Neural cell (in vitro differentiated cells): ENCODE measurements at regions not wholly inside any gene's neighbourhood (a gene's known extent, or its start where the extent isn't known, plus 50 kb on each side); places are given as distances from the start of the nearest gene placed in this dataset.

Experiments
- H2AFZ ChIP-seq: fragments of 200-600, 300-800 bp; sonication (generic), shearing (Covaris generic); 2 replicates; pipeline ENCODE4 v1.6.0; 2014; ENCODE audit warnings: low read depth, mild to moderate bottlenecking, antibody characterized with exemption, low read length, moderate library complexity
- H3F3A ChIP-seq: fragments of 200-600 bp; shearing (Covaris generic); 2 replicates; pipeline ENCODE4 v1.6.1; 2016; ENCODE audit warnings: mild to moderate bottlenecking, moderate library complexity, mixed read lengths, antibody characterized with exemption, low read length; ENCODE audit not compliant: insufficient read depth, poor library complexity, severe bottlenecking
- H3K27ac ChIP-seq: fragments of 200-600, 300-800 bp; sonication (generic), shearing (Covaris generic); 2 replicates; pipeline ENCODE4 v1.5.1; 2014; ENCODE audit warnings: mild to moderate bottlenecking, low read length, moderate library complexity
- H3K27me3 ChIP-seq: fragments of 300-800, 200-600 bp; sonication (generic), shearing (Covaris generic); 2 replicates; pipeline ENCODE4 v1.6.0; 2014; ENCODE audit warnings: mild to moderate bottlenecking, low read depth, low read length, moderate library complexity; ENCODE audit not compliant: insufficient read depth
- H3K36me3 ChIP-seq: fragments of 300-800, 200-600 bp; sonication (generic), shearing (Covaris generic); 2 replicates; pipeline ENCODE4 v1.5.1; 2014; ENCODE audit warnings: mild to moderate bottlenecking, antibody characterized with exemption, low read length, moderate library complexity; ENCODE audit not compliant: insufficient read depth
- H3K4me2 ChIP-seq: fragments of 300-800, 200-600 bp; sonication (generic), shearing (Covaris generic); 2 replicates; pipeline ENCODE4 v1.6.0; 2014; ENCODE audit warnings: mild to moderate bottlenecking, low read length
- H3K4me3 ChIP-seq: fragments of 300-800, 200-600 bp; sonication (generic), shearing (Covaris generic); 2 replicates; pipeline ENCODE4 v1.5.1; 2014; ENCODE audit warnings: mild to moderate bottlenecking, low read length, moderate library complexity
- H3K79me2 ChIP-seq: fragments of 200-600 bp; shearing (Covaris generic); replicated peaks from 2 replicates; pipeline ENCODE4 v1.6.0; 2014; ENCODE audit warnings: mild to moderate bottlenecking, low read length, moderate library complexity; ENCODE audit not compliant: insufficient read depth
- H3K9ac ChIP-seq: fragments of 300-800, 200-600 bp; sonication (generic), shearing (Covaris generic); 2 replicates; pipeline ENCODE4 v1.6.1; 2016; ENCODE audit warnings: mild to moderate bottlenecking, low read length, mixed read lengths
- H3K9me2 ChIP-seq: fragments of 200-600 bp; shearing (Covaris generic); 2 replicates; pipeline ENCODE4 v1.6.1; 2016; ENCODE audit warnings: mild to moderate bottlenecking, low read length, mixed read lengths; ENCODE audit not compliant: insufficient read depth
- H3K9me3 ChIP-seq: fragments of 200-600, 300-800 bp; sonication (generic), shearing (Covaris generic); 2 replicates; pipeline ENCODE4 v1.6.1; 2016; ENCODE audit warnings: mild to moderate bottlenecking, mixed run types, low read length, moderate library complexity, mixed read lengths
- H4K20me1 ChIP-seq: fragments of 200-600 bp; shearing (Covaris generic); 2 replicates; pipeline ENCODE4 v1.6.1; 2016; ENCODE audit warnings: mild to moderate bottlenecking, mixed run types; ENCODE audit not compliant: insufficient read depth
- EP300 ChIP-seq: fragments of 450-650 bp; conservative IDR thresholded peaks from 2 replicates; pipeline ENCODE4 v1.6.1; 2014; ENCODE audit warnings: antibody characterized with exemption, mild to moderate bottlenecking, moderate library complexity; ENCODE audit not compliant: poor library complexity, severe bottlenecking
- EZH2 ChIP-seq: fragments of 200-600, 300-800 bp; shearing (Covaris generic), sonication (generic); IDR thresholded peaks from 2 replicates; pipeline ENCODE4 v1.6.1; 2014; ENCODE audit warnings: antibody characterized with exemption, low read length, borderline replicate concordance, mild to moderate bottlenecking; ENCODE audit not compliant: insufficient read depth, poor library complexity, severe bottlenecking
- MXI1 ChIP-seq: fragments of 450-650 bp; conservative IDR thresholded peaks from 2 replicates; pipeline ENCODE4 v1.6.1; 2014; ENCODE audit warnings: antibody characterized with exemption, mild to moderate bottlenecking; ENCODE audit not compliant: poor library complexity, severe bottlenecking
- POLR2AphosphoS5 ChIP-seq: IDR thresholded peaks from 2 replicates; pipeline ENCODE4 v1.6.1; 2012
- RAD21 ChIP-seq: fragments of 450-650 bp; conservative IDR thresholded peaks from 2 replicates; pipeline ENCODE4 v1.6.1; 2014; ENCODE audit warnings: antibody characterized with exemption, mild to moderate bottlenecking, moderate library complexity
- SMC3 ChIP-seq: fragments of 450-650 bp; conservative IDR thresholded peaks from 2 replicates; pipeline ENCODE4 v1.6.1; 2014; ENCODE audit warnings: antibody characterized with exemption, mild to moderate bottlenecking, moderate library complexity; ENCODE audit not compliant: poor library complexity
- TAF1 ChIP-seq: IDR thresholded peaks from 2 replicates; pipeline ENCODE4 v1.6.1; 2012; ENCODE audit warnings: low read depth
- TF ChIP-seq, protein P1 (sequence below): IDR thresholded peaks from 2 replicates; pipeline ENCODE4 v1.6.1; 2012; ENCODE audit warnings: borderline replicate concordance
- TF ChIP-seq, protein P2 (sequence below): fragments of 450-650 bp; IDR thresholded peaks from 2 replicates; pipeline ENCODE4 v1.5.1; 2014; ENCODE audit warnings: antibody characterized with exemption, mild to moderate bottlenecking, moderate library complexity; ENCODE audit not compliant: poor library complexity, severe bottlenecking

DNA sequence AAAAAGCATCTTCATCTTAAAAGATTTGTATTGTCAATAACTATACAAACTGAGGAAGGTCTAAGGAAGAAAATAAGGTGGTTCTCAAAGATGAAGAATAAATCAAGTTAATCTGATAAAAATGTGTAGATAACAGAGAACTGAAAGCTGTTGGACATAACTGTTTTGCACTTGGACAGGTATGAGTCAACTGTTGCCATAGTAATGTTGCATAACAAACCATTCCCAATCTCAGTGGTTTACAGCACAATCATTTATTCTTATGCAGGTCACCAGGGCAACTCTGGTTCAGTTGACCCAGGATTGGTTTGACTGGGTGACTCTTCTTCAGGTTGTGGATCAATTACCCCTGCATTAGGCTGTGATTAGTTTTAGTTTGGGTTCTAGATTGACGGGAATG, 2197.7 kb downstream of the ARAP2 start:
- Histone ChIP-seq H3K79me2 (no peaks in the 10 kb centered on the region), H3K9me3 (no peaks in the 10 kb centered on the region), H3F3A (no peaks in the 10 kb centered on the region), H3K36me3 (no peaks in the 10 kb centered on the region), H3K4me2 (no peak overlapping the region), H4K20me1 (no peaks in the 10 kb centered on the region), H3K9me2 (no peaks in the 10 kb centered on the region), H3K9ac (no peak overlapping the region), H3K27me3 (no peaks in the 10 kb centered on the region), H2AFZ (no peak overlapping the region), H3K4me3 (no peak overlapping the region), H3K27ac (no peak overlapping the region)
- TF ChIP-seq TAF1 (no peak), SMC3 (no peak), EP300 (no peak), RAD21 (no peak), EZH2 (no peak), POLR2AphosphoS5 (no peak), MXI1 (no peak)
- TF ChIP-seq, protein P1, sequence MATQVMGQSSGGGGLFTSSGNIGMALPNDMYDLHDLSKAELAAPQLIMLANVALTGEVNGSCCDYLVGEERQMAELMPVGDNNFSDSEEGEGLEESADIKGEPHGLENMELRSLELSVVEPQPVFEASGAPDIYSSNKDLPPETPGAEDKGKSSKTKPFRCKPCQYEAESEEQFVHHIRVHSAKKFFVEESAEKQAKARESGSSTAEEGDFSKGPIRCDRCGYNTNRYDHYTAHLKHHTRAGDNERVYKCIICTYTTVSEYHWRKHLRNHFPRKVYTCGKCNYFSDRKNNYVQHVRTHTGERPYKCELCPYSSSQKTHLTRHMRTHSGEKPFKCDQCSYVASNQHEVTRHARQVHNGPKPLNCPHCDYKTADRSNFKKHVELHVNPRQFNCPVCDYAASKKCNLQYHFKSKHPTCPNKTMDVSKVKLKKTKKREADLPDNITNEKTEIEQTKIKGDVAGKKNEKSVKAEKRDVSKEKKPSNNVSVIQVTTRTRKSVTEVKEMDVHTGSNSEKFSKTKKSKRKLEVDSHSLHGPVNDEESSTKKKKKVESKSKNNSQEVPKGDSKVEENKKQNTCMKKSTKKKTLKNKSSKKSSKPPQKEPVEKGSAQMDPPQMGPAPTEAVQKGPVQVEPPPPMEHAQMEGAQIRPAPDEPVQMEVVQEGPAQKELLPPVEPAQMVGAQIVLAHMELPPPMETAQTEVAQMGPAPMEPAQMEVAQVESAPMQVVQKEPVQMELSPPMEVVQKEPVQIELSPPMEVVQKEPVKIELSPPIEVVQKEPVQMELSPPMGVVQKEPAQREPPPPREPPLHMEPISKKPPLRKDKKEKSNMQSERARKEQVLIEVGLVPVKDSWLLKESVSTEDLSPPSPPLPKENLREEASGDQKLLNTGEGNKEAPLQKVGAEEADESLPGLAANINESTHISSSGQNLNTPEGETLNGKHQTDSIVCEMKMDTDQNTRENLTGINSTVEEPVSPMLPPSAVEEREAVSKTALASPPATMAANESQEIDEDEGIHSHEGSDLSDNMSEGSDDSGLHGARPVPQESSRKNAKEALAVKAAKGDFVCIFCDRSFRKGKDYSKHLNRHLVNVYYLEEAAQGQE = no peak
- TF ChIP-seq, protein P2, sequence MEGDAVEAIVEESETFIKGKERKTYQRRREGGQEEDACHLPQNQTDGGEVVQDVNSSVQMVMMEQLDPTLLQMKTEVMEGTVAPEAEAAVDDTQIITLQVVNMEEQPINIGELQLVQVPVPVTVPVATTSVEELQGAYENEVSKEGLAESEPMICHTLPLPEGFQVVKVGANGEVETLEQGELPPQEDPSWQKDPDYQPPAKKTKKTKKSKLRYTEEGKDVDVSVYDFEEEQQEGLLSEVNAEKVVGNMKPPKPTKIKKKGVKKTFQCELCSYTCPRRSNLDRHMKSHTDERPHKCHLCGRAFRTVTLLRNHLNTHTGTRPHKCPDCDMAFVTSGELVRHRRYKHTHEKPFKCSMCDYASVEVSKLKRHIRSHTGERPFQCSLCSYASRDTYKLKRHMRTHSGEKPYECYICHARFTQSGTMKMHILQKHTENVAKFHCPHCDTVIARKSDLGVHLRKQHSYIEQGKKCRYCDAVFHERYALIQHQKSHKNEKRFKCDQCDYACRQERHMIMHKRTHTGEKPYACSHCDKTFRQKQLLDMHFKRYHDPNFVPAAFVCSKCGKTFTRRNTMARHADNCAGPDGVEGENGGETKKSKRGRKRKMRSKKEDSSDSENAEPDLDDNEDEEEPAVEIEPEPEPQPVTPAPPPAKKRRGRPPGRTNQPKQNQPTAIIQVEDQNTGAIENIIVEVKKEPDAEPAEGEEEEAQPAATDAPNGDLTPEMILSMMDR = no peak

DNA sequence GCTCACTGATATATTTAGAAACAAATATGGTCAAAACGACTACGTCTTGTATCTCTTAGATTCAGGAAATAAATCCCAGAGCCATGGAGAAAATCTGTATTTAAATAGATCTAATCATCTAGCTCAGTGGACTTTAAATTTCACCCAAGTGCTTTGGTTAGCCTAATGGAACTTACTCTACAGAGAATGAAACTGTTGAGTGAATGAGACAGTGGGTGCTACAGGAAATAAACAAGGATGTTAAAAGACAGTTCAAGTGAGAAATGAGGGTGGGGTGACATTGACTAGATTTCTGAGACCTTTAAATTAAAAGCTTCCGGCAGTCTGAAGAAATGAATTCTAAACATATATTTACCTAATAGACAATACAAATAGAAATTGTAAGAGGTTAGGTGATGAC, 2197.0 kb downstream of the ARAP2 start:
- no peaks in the 10 kb centered on the region for H4K20me1 ChIP-seq
- no peaks in the 10 kb centered on the region for H3F3A ChIP-seq
- H3K27ac ChIP-seq = no peak overlapping the region
- no peak overlapping the region for H3K4me2 ChIP-seq
- H2AFZ ChIP-seq = no peak overlapping the region
- no peaks in the 10 kb centered on the region for H3K9me2 ChIP-seq
- H3K9ac ChIP-seq = no peak overlapping the region
- no peaks in the 10 kb centered on the region for H3K79me2 ChIP-seq
- H3K4me3 ChIP-seq = no peak overlapping the region
- H3K9me3 ChIP-seq = no peaks in the 10 kb centered on the region
- H3K27me3 ChIP-seq = no peaks in the 10 kb centered on the region
- TF ChIP-seq TAF1 (no peak), EZH2 (no peak), POLR2AphosphoS5 (no peak), RAD21 (no peak), EP300 (no peak), MXI1 (no peak), SMC3 (no peak)
- TF ChIP-seq, protein P2 = no peak
- TF ChIP-seq, protein P1 = no peak
- no peaks in the 10 kb centered on the region for H3K36me3 ChIP-seq
